ENCODE measurements at regions not wholly inside any gene's neighbourhood (a gene's known extent, or its start where the extent isn't known, plus 50 kb on each side); places are given as distances from the start of the nearest gene placed in this dataset.

DNA sequence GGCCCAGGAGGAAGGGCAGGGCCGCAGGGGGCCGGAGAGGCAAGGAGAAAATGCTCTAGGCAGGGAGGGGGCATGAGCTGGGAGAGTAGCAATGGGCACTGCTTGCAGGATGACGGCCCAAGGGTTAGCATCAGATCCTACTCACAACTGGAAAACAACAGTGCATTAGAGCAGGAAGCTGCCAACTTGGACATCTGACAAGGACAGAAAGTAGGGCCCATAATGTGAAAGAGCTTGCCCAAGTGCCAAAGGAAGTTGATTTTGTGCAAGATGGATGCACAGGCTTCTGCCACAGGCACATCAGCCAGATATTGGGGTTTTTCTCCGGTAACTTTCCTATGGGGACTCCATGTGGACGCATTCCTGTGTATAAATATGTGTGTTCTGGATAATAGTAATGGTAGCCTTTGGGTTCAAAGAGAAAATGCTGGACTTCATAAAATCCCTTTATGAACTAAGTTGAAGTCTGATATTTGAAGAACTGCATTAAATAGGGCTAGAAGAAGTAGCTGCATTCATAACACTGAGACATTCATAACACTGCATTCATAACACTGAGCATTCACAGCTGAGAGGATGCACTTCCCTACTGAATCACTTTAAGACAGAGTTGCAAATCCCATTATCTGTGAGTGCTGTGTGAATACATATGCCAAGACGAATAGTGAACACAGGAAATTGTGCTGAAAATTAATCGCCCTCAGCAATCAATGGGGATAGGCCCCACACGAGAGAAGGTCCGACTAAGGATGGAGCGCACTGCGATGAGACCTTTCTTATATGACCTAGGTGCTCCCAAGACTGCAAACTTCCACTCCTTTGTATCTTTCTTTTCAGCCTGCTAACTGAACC, 235.6 kb upstream of the PRDM1 start:
- no peak for DNase-seq (ENCODE audit: low spot score)

DNA sequence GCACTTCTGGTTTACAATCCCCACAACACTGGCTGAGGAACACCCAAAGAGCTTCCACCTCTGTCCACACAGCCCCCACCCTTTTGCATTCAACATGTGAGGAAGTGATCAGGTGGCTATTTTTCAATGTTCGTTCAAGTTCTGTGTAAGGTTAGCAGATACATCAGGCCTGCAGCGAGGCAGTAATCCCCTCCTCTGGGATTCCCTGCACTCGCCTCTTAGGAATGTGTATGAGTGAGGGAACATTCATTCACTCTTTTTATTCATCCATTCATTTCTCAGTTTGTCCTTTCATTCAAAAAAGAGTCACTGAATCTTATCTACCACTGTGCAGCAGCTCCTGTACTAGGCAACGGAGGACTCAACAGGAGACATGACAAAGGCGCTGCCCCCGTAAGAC, 236.4 kb upstream of the PRDM1 start:
- DNase-seq (ENCODE audit: low spot score) = no peak

DNA sequence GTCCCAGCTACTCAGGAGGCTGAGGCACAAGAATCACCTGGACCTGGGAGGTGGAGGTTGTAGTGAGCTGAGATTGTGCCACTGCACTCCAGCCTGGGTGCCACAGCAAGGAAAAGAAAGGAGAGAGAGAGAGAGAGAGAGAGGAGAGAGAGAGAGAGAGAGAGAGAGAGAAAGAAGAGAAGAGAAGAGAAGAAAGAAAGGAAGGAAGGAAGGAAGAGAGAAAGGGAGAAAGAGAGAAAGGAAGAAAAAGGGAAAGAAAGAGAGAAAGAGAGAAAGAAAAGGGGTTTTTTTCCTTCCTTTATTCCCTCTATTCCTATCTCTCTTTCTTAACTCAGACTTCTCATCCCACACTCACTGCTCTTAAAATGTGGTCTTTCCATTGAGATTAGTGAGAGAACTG, 238.7 kb upstream of the PRDM1 start:
- no peak for DNase-seq (ENCODE audit: low spot score)

DNA sequence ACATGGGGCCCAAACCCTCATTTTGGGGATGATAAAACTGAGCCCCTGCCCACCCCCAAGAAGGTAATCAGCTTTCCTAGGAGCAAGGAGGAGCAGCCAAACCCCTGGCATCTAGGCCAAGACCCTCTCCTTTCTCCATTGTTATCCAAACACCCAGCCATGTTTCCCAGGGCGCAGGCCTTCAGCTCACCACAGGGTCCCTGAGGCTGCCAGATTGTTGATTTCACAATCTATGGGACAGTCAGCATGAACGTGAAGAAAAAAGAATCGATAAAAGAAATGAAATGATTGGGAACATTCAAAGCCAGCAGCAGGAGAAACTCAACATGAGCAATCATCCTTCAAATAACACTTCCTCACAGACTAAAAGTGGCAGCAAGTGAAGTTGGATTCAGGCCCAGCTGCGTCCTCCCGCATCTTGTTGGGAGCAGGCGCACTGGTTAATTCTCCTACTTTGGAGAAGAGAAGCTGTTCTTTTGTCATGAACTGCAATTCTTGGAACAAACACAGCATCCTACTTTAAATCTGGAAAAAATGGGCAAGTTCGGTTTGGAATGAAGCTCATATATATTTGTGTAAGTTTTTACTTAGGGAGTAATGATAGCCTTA, 241.8 kb upstream of the PRDM1 start:
- DNase-seq (ENCODE audit: low spot score) = no peak

DNA sequence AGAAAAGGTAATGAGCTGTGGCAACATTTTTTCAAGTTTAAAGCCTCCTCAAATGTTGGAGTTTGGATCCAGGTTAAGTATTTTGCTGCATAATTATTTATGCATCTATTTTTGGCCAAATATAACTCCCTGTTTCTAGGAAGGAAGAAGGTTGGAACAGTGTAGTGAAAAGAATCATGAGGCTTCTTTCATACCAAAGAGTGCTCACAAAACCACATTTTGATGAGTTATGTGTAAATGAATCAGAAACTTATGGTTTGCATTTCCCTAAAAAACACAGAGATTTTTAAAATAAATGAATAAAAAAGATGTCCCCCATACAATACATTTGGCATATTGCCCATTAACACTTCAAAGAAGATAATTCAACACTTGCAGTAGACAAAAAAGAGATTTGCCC, 246.9 kb upstream of the PRDM1 start:
- DNase-seq (ENCODE audit: low spot score) = no peak

DNA sequence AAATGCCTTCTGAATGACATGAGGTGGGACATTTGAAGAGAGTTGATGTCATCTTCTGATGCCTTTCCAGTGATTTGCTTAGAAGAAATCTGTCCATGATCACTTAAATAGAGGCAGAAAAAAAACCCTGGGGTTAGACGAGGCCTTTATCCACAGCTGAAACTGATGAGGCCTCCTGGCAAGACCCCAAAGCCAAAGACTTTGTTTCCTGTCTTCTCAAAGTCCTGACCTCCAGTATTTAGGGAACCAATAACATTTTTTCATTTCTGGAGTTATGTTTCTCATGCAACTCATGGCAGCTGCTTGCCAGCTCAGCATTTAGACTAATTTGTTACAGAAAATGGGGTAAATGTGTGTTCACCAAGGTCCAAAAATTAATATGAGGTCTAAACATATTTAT, 248.0 kb upstream of the PRDM1 start:
- DNase-seq (ENCODE audit: low spot score) = no peak

DNA sequence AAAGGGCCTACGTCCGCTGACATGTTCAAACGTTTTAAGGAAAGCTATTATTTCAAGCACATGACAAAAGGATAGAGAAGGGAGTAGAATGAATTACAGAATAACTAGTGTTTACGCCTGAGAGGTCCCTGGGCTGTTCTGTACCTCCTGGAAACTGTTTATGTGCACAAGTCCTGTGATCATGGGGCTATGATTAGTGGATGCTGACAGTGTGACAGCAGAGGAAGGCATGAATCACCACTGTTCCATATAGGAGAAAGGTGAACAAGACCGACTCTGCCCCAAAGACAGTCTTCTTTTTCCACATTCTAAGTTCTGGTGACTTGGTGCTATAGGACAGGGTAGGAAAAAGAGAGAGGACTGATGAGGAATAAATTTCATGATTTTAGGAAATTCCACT, 249.2 kb upstream of the PRDM1 start:
- DNase-seq (ENCODE audit: low spot score) = peak; percentile 55

DNA sequence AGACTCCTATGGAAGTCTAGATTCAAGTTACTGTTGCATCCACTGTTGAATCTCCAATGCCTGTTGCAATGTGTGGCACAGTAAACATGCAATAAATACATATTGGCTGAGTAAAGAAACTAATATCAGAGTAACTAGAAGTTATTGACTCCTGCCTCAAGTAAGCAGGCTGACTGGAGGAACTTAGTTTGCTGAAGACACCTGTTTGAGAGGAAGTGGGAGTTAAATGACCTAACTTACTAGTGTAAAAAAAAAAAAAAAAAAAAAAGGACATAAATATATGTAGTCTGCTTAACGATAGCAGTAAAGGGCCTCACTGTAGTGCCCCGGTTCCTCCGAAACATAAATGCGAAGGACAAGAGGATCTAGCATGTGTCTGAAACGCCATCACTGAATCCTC, 249.8 kb upstream of the PRDM1 start:
- DNase-seq (ENCODE audit: low spot score) = no peak

DNA sequence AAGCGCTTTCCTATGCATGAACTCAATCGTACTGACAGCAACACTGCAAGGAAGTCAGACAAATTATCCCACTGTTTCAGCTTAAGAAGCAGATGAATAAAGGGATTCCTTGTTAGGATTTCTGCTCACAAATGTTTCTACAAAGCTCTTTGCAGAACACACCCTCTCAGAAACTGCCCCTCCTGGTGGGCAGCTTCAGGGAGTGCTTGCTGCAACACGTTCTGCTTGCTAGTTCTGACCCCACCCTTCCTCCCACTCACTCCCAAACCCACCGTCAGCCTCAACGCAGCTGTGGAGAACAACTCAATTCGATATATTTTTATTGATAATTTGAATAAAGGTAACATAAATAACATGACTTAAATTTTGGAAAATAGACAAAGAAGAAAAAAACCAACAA, 250.8 kb upstream of the PRDM1 start:
- no peak for DNase-seq (ENCODE audit: low spot score)

DNA sequence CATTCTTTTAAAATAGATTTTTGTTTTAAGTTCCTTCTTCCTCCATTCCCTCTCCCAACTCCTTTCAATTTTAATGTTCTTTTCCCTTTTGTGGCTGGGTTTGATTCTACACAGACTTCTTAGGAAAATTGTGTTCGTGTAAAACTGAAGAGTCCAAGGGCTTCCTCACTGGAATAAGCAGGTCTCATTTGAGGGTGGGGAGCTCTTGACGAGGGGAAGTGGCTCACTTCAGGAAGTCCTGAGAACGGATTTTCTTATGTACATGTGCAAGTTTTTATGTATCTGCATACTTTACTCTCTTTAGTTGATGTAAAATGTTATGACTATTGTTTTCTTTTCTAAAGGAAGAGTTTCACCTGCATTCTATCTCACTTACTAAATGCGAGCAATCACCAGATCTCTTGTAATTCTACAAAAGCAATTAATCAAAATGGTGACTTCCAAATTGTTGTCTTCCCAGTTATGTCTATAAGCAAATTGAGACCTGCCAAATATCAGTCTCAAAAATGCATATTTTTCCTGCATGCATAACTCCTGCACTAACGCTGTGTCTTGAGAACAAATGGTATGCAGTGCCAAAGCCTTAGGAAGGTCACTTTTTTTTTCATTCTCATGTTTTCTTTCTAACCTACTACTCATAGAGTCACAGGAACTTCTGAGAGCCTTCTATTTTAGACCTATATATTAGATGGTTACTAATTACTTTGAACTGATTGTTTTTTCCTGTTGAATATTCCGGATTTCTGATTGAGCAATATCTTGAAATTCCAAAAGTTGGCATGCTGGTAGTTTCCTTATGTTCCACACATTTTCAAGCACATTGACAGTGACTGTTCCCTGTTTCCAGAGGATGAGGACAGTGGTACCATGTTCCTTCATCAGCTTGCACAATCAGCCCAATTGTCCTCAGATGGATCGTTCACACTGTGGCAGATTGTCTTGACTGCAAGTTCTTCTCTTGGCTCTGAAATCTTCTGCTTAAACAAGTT, 251.9 kb upstream of the PRDM1 start:
- DNase-seq (ENCODE audit: low spot score) = no peak

DNA sequence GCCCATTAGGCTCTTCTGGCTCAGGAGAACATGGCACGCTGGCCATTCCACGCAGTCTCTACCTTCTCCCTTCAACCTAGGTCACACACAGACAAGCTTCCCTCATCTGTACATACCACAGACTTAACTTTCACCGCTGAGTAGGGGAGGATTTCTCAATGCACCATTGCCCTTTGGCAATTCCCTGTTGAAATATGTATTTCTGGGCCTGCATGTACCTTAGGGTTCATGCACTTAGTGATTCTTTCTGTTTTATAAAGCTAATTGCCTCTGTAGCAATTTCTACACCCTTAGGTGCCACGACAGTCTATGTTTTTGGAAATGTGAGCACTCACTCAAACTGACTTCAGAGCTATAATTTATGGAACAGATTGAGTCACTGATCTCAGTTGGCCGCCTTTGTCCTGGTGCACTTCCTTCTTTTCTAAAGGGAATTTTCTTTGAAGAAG, 253.8 kb upstream of the PRDM1 start:
- peak; percentile 33 for DNase-seq (ENCODE audit: low spot score)

DNA sequence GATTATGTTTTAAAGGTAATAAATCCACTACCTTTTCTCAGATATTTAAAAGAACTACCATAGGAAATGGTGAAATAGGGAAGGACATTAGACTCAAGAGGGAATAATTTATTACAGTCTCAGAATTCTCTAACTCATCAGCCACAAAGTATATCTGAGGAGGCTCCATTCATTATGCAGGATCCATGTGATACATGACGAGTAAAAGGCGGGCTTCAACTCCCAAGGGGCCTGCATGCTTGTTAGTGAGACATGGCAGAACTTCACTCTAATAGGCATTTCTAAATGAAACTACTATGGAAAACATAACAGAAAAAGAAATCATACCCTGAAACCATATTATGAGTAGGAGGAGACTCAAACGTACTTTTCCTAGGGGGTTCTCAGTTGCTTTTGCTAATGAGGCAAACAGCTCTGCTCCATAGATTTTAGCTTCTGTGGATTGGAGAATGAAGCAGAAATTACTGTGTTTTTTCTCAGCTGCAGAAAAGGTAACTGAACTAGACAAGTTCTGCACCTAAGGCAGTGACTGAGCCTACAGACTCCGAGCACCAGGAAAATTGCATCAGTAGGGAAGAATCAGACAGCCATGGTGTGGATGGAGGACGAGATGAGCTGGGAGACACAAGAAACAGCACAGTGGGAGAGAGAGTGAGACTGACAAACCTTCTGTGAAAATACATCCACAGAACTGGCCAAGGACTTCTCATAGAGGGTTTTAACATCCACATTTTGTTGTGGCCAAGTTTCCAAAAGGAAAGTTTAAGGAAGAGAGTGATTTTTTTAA, 254.6 kb upstream of the PRDM1 start:
- DNase-seq (ENCODE audit: low spot score) = no peak

DNA sequence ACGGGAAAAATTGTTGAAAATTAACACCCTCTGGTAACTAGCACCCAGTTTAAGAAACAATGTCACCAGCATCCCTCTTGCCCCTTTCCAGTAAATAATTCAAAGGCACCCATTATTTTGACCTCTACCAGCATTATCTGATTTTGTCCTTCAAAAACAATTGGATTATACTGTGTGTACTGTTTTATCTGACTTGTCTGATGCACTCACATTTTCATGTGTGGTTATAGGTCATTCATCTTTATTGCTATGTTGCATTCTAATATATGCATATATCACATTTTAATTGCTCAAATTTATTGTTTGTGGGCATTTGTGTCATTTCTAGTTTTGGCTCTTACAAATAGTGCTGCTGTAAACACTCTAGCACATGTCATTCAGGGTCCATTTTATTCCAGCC, 260.9 kb upstream of the PRDM1 start:
- DNase-seq (ENCODE audit: low spot score) = no peak

DNA sequence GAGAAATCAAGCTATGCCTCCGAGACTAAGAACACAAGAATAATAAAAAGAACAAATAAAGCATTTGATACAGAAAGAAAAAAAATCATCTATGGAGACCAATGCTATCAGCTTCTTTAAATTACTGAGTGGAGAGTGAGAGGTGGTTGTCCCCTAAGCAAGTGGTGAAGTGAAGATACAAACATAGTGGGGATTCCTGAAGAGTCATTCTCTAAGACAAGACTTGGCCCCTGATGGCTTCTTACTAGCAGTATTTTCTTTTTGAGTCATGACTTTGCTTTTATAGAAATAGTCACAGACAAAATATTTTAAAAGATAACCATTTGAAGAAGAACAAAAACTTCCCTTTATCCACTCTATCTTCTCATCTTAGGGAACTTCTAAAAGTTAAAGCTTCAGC, 261.4 kb upstream of the PRDM1 start:
- no peak for DNase-seq (ENCODE audit: low spot score)

DNA sequence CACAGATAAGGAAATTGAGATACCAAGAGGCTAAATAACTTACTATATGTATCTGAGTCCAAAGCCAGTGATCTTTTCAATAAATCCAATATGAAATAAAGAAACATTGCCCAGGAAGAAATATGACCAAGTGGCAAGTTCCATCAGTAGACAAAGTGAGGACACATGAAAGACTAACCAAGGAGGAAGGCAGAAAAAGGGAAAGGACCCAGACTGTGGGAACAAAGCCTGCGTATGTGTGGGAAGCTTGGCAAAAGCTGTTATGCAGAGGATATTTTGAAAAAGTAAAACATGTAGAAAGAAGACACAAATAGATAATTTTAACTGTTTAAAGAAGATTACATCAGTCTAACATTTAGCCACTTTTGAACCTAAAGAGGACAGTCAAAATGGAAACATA, 264.4 kb upstream of the PRDM1 start:
- no peak for DNase-seq (ENCODE audit: low spot score)

DNA sequence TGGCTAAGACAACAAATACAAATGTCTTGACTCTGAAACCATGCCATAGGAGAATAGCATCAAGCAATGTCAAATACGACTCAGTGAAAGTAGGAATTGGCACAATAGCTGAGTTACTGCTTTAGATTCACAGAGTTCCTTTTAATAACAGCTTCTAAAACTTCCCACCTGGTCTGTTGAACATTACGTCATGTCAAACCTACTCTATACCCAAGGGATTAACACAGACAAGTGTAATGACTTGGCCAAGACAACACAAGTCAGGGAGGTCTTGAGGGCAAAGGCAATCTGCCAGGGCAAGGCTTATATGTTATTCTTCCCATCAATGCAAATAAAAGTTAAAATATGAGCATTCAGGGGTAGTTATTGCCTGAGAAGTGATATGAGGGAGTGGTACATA, 265.1 kb upstream of the PRDM1 start:
- DNase-seq (ENCODE audit: low spot score) = no peak

DNA sequence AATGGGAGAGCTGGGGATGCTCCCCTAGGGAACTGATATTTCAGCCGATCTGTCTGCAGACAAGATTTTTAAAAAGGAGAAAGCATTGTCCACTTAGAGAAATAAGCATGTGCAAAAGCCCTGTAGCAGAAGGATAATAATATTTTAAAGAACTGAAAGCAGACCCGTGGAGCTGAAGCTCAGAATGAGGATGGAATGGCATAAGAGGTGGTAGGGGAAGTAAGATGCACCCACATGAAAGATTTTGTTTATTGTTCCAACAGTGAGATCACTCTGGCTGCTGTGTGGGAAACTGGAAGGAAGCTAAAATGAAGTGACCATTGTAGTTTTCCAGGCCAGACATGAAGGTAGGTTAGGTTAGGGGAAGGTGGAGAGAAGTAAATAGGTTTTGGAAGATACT, 266.4 kb upstream of the PRDM1 start:
- DNase-seq (ENCODE audit: low spot score) = no peak

DNA sequence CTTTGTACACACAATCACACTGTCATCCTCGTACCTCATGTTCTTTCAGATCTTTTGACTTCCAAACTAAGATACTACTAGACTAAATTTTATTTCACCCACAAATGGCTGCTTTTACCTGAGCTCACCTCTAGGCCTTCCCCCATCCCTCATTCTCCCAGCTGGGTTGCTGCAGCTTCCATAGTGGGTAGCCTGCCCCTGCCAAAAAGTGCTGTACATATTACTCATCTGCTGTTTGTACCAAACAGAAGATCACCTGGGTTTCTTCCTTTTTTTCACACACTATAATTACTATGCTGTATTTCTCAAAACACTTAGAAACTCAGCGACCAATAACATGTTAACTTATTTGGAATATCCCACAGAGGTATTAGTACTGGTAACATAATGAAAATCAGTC, 267.6 kb upstream of the PRDM1 start:
- DNase-seq (ENCODE audit: low spot score) = no peak

DNA sequence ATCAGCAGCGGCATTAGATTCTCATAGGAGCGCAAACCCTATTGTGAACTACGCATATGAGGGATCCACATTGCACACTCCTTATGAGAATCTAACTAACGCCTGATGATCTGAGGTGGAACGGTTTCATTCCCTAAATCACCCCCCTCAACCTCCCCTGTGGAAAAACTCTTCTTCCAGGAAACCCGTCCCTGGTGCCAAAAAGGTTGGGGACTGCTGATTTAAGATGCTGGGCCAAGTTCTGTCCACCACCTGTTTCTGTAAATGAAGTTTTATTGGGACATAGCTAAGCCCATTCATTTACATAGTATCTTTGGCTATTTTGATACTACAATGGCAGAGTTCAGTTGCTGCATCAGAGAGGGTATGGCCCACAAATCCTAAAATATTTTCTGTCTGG, 268.2 kb upstream of the PRDM1 start:
- DNase-seq (ENCODE audit: low spot score) = no peak

DNA sequence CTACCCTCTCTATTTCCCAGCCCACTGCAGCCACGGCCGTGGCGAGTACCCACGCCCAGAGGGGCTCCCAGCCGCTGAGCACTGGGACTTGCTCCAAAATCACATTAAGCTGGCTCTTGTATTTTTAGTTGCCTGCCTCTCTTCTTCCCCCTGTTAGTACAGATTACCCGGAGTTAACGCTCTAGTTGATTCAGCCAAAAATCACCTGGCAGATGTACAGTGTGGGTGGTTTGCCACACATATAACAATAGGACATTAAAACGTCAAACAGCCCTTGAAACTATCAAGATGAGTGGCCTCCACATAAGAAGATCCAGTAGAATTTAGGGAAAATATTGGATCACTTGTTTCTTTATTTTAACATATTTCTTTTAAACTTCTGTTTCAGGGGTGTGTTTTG, 268.8 kb upstream of the PRDM1 start:
- no peak for DNase-seq (ENCODE audit: low spot score)

DNA sequence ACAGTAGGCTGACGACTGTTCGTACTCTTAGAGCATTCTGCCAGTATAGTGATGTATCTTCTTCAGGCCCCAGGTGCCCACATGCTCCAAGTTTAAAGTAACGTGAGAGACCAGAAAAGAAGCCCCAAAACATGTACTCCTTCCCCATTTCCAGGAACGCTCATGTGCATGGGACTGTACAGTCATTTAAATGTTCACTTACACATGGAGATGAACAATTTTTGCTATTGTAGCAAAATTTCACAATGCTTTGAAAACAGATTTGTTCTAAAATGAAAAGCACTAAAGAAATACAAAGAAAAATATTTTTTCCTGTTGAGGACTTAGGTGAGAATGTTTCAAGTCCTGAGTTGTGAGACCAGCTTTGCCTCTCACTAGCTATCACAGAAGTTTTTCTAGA, 269.3 kb upstream of the PRDM1 start:
- DNase-seq (ENCODE audit: low spot score) = no peak

Data from kidney tubule cell (primary cell).